ENCODE measurements at regions not wholly inside any gene's neighbourhood (a gene's known extent, or its start where the extent isn't known, plus 50 kb on each side); places are given as distances from the start of the nearest gene placed in this dataset.

DNA sequence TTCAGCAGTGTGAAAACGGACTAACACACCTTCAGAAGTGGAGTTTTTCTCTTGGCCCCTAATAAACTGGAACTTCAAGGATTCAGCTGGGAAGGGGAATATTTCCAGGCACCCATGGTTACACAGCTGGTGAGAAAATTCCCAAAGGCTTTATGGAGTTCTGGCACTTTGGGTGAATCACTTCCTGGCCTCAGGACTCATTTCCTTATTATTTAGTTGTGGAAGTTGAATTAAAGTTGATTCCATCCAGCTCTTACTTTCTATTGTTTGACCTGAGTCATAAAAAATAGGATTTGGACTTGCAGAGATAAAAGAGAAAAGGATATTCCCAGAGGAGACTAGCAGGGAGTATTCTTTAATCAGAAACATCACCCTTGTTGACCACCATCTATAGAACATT is 882.1 kb downstream of the UQCRFS1 start:
- no peak for DNase-seq (ENCODE audit: low read depth)
- TF ChIP-seq, protein P1, sequence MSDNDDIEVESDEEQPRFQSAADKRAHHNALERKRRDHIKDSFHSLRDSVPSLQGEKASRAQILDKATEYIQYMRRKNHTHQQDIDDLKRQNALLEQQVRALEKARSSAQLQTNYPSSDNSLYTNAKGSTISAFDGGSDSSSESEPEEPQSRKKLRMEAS (IDR thresholded peaks at IDR 0.05; ENCODE audit: low read depth, low read length), result no peak
- TF ChIP-seq, protein P2, sequence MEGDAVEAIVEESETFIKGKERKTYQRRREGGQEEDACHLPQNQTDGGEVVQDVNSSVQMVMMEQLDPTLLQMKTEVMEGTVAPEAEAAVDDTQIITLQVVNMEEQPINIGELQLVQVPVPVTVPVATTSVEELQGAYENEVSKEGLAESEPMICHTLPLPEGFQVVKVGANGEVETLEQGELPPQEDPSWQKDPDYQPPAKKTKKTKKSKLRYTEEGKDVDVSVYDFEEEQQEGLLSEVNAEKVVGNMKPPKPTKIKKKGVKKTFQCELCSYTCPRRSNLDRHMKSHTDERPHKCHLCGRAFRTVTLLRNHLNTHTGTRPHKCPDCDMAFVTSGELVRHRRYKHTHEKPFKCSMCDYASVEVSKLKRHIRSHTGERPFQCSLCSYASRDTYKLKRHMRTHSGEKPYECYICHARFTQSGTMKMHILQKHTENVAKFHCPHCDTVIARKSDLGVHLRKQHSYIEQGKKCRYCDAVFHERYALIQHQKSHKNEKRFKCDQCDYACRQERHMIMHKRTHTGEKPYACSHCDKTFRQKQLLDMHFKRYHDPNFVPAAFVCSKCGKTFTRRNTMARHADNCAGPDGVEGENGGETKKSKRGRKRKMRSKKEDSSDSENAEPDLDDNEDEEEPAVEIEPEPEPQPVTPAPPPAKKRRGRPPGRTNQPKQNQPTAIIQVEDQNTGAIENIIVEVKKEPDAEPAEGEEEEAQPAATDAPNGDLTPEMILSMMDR (IDR thresholded peaks at IDR 0.05; ENCODE audit: low read depth, low read length), result no peak
- TF ChIP-seq MYC (IDR thresholded peaks at IDR 0.05; ENCODE audit: low read depth, low read length), result no peak
- TF ChIP-seq POLR2A (IDR thresholded peaks at IDR 0.05; ENCODE audit: extremely low read depth, insufficient read length), result no peak

DNA sequence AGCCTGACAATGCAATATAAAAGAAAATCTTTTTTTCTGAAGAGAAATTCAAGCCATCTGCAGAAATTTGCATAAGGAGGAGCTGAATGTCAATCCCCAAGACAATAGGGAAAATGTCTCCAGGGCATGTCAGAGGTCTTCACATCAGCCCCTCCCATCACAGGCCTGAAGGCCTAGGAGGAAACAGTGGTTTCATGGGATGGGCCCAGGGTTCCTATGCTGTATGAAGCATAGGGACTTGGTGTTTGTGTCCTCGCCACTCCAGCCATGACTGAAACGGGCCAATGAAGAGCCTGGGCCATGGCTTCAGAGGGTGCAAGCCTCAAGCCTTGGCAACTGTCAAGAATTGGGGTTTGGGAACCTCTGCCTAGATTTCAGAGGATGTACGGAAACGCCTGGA is 883.5 kb downstream of the UQCRFS1 start:
- DNase-seq (ENCODE audit: low read depth), result no peak
- TF ChIP-seq POLR2A (IDR thresholded peaks at IDR 0.05; ENCODE audit: extremely low read depth, insufficient read length) (no peak), MYC (IDR thresholded peaks at IDR 0.05; ENCODE audit: low read depth, low read length) (no peak)
- TF ChIP-seq, protein P2 (IDR thresholded peaks at IDR 0.05; ENCODE audit: low read depth, low read length), result no peak
- TF ChIP-seq, protein P1 (IDR thresholded peaks at IDR 0.05; ENCODE audit: low read depth, low read length), result no peak
- H3K4me3 ChIP-seq (ENCODE audit: low read depth, low read length), result no peak overlapping the region

More for the DNA sequence above, 882.1 kb downstream of the UQCRFS1 start:
- H3K4me3 ChIP-seq (ENCODE audit: low read depth, low read length), result no peak overlapping the region

DNA sequence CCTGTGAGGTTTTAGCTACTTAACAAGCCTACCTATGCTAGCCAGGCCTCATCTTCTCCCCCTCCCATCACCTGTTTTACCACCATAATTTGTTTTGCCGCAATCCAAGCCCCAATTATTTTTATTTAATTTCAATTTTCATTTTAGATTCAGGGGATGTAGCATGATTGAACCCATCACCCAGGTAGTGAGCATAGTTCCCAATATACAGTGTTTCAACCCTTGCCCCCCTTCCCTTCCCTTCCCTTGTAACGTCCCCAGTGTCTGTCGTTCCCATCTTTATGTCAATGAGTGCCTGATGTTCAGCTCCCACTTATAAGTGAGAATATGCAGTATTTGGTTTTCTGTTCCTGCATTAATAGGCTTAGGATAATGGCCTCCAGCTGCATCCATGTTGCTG is 885.0 kb downstream of the UQCRFS1 start:
- TF ChIP-seq POLR2A (IDR thresholded peaks at IDR 0.05; ENCODE audit: extremely low read depth, insufficient read length) (no peak), MYC (IDR thresholded peaks at IDR 0.05; ENCODE audit: low read depth, low read length) (no peak)
- TF ChIP-seq, protein P1 (IDR thresholded peaks at IDR 0.05; ENCODE audit: low read depth, low read length), result no peak
- TF ChIP-seq, protein P2 (IDR thresholded peaks at IDR 0.05; ENCODE audit: low read depth, low read length), result no peak
- no peak for DNase-seq (ENCODE audit: low read depth)
- H3K4me3 ChIP-seq (ENCODE audit: low read depth, low read length), result no peak overlapping the region

DNA sequence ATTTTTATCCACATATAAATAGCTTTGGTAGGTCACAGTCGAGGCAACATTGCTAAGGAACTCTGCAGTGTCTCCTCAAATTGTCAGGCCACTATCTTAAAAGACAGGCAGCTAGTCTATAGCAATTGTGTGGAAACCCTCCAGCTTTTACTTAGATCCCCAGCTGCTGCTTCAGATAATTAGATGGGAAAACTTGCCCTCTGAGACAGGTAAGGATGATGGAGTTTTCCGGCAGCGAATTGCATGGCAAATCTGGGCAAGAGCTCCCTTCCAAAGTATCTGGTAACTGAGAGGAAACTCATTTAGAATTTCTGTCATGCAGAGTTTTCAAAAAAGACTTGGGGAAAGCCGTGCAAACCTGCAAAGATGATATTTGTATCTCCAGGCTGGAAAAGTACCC is 886.2 kb downstream of the UQCRFS1 start:
- no peak overlapping the region for H3K4me3 ChIP-seq (ENCODE audit: low read depth, low read length)
- no peak for DNase-seq (ENCODE audit: low read depth)
- TF ChIP-seq, protein P1 (IDR thresholded peaks at IDR 0.05; ENCODE audit: low read depth, low read length), result no peak
- TF ChIP-seq POLR2A (IDR thresholded peaks at IDR 0.05; ENCODE audit: extremely low read depth, insufficient read length), result no peak
- no peak for TF ChIP-seq MYC (IDR thresholded peaks at IDR 0.05; ENCODE audit: low read depth, low read length)
- TF ChIP-seq, protein P2 (IDR thresholded peaks at IDR 0.05; ENCODE audit: low read depth, low read length), result no peak

DNA sequence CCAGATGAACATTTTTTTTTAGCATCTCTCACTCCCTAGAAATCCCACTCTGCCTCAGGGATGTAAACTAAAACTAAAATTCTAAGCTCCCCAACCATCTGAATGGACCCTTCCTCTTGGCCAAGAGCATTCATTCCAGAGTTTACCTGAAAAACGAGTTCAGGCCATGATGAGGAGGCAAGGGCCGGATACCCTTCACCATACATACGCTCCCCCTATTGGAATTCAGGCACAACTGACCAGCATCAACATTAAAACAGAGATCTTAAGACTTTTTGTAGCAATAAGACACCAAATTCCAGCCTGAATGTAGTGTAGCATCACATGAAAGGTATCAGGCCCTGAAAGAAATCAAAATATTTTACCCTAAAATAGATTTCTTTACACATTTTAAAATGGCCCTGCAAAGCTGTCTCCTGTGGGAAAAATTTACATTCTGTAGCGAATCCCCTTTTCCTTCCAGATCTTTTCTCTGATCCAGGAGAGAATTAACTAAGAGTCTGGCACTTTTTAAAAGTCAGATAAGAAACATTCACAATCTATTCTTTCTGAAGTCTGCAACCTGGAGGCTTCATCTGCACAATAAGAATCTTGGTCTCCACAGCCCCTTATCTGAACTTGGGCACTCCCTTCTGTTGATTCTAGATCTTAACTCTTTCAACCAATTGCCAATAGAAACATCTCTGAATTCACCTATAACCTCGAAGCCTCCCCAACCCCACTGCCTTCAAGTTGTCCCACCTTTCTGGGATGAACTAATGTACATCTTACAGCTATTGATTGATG is 888.5 kb downstream of the UQCRFS1 start:
- DNase-seq (ENCODE audit: low read depth), result no peak
- no peak overlapping the region for H3K4me3 ChIP-seq (ENCODE audit: low read depth, low read length)
- TF ChIP-seq POLR2A (IDR thresholded peaks at IDR 0.05; ENCODE audit: extremely low read depth, insufficient read length), result no peak
- TF ChIP-seq, protein P1 (IDR thresholded peaks at IDR 0.05; ENCODE audit: low read depth, low read length), result no peak
- TF ChIP-seq, protein P2 (IDR thresholded peaks at IDR 0.05; ENCODE audit: low read depth, low read length), result no peak
- TF ChIP-seq MYC (IDR thresholded peaks at IDR 0.05; ENCODE audit: low read depth, low read length), result no peak
